Prostate gland (tissue), 2 donors: ENCODE measurements at regions not wholly inside any gene's neighbourhood (a gene's known extent, or its start where the extent isn't known, plus 50 kb on each side); places are given as distances from the start of the nearest gene placed in this dataset.

Experiments
- CTCF ChIP-seq, 4 experiments: fragments of 200-600 bp in 2 of 4; fragments of 450-650 bp in 2 of 4; sonication (generic) in 2 of 4; IDR thresholded peaks; 1 replicate in 3 of 4; 2 replicates in 1 of 4; pipeline ENCODE4 v1.5.1; 2016 to 2019; ENCODE audit warnings: antibody characterized with exemption in 4 of 4, mild to moderate bottlenecking in 2 of 4, moderate library complexity in 2 of 4
- POLR2A ChIP-seq: fragments of 450-650 bp; IDR thresholded peaks from one replicate; pipeline ENCODE4 v1.6.1; 2016; ENCODE audit warnings: antibody characterized with exemption, mild to moderate bottlenecking
- POLR2AphosphoS5 ChIP-seq: sonication (generic); formaldehyde crosslinking; IDR thresholded peaks from one replicate; pipeline ENCODE4 v1.6.1; 2017; ENCODE audit warnings: antibody characterized with exemption

GRCh38 chr2:125698280-125698679, 957.7 kb upstream of the GYPC start:
- no peak for TF ChIP-seq POLR2AphosphoS5
- TF ChIP-seq CTCF (IDR thresholded peaks at IDR 0.05), result no peak
- no peak for TF ChIP-seq POLR2A
